Hippocampal formation (tissue), 2 donors: ENCODE measurements at regions not wholly inside any gene's neighbourhood (a gene's known extent, or its start where the extent isn't known, plus 50 kb on each side); places are given as distances from the start of the nearest gene placed in this dataset.
"Not testable (repeated sequence)": the region's sequence is repeated elsewhere in the genome, so short reads cannot be mapped to it uniquely, and the experiment has no call there.

Source experiments
- DNase-seq, 2 donors: peaks; one replicate each; lab custom pipeline; 2025; lab: John Stamatoyannopoulos, UW

GRCh38 chr9:31326883-31327282 lies 1057.6 kb upstream of the ACO1 start:
- DNase-seq = not testable (repeated sequence)

GRCh38 chr9:31334837-31335528 lies 1049.5 kb upstream of the ACO1 start:
- DNase-seq = no peak

- DNase-seq = no peak
These were observed 1048.8 kb upstream of the ACO1 start for GRCh38 chr9:31335529-31336234.

GRCh38 chr9:31336386-31336785 lies 1048.1 kb upstream of the ACO1 start:
- no peak for DNase-seq

- DNase-seq = no peak
These were observed 1047.6 kb upstream of the ACO1 start for GRCh38 chr9:31336841-31337240.

GRCh38 chr9:31347082-31347617 lies 1037.3 kb upstream of the ACO1 start:
- DNase-seq = peak in 1 of 2 donors; percentile 9

- no peak for DNase-seq
These were observed 1029.1 kb upstream of the ACO1 start for GRCh38 chr9:31355159-31355882.

- no peak for DNase-seq
These were observed 1028.5 kb upstream of the ACO1 start for GRCh38 chr9:31355965-31356364.

GRCh38 chr9:31359071-31359470 lies 1025.4 kb upstream of the ACO1 start:
- no peak for DNase-seq

GRCh38 chr9:31364171-31364570 lies 1020.3 kb upstream of the ACO1 start:
- no peak for DNase-seq

GRCh38 chr9:31372799-31373587 lies 1011.5 kb upstream of the ACO1 start:
- no peak for DNase-seq

- DNase-seq = no peak
These were observed 1007.1 kb upstream of the ACO1 start for GRCh38 chr9:31377358-31377757.

GRCh38 chr9:31388660-31389059 lies 995.8 kb upstream of the ACO1 start:
- no peak for DNase-seq

GRCh38 chr9:31389075-31389474 lies 995.4 kb upstream of the ACO1 start:
- no peak for DNase-seq

GRCh38 chr9:31390403-31391025 lies 993.9 kb upstream of the ACO1 start:
- no peak for DNase-seq

GRCh38 chr9:31393240-31393639 lies 991.2 kb upstream of the ACO1 start:
- DNase-seq = no peak

GRCh38 chr9:31394015-31394473 lies 990.4 kb upstream of the ACO1 start:
- no peak for DNase-seq

GRCh38 chr9:31412081-31412480 lies 972.4 kb upstream of the ACO1 start:
- no peak for DNase-seq

GRCh38 chr9:31415164-31415563 lies 969.3 kb upstream of the ACO1 start:
- DNase-seq = no peak

GRCh38 chr9:31418419-31418818 lies 966.0 kb upstream of the ACO1 start:
- no peak for DNase-seq
